ENCODE measurements at regions not wholly inside any gene's neighbourhood (a gene's known extent, or its start where the extent isn't known, plus 50 kb on each side); places are given as distances from the start of the nearest gene placed in this dataset.

DNA sequence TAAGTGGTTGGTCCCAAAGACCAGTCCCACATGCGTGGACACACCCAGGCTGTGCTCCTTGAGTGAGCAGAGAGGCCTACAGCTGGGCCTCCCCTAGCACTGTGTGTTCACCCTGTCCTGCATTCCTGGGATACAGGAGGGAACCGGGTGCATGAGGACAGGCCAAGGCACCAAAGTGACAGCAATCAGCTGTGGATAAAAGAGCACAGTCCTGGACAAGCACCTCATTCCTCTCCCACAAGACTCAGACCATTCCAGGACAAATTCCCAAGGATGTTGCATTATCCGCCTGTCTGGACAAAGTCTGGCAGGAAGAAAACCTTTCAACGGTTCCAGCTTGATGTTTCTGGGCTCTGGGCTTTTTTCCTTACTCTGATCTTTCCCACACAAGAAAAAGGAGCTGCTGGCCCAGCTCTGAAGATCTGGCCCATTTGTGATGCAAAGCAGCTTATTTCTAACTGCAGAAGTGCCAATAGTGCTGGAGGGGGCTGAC is 273.2 kb downstream of the ENC1 start:
- ChIA-PET POLR2A (no interaction called here), CTCF (no interaction called here)
- no peak for DNase-seq (ENCODE audit: low read depth)
- no peaks in the 10 kb centered on the region for H3K36me3 ChIP-seq (ENCODE audit: control insufficient read depth, insufficient read depth, low read length)
- 0 out of 2 replicates have a peak, but pooled peaks cover 3% of the 10 kb centered on the region for H3K27me3 ChIP-seq (ENCODE audit: control insufficient read depth, insufficient read depth, low read length)
- H3K4me3 ChIP-seq (ENCODE audit: low read depth, low read length): no peak overlapping the region
- TF ChIP-seq, protein P1, sequence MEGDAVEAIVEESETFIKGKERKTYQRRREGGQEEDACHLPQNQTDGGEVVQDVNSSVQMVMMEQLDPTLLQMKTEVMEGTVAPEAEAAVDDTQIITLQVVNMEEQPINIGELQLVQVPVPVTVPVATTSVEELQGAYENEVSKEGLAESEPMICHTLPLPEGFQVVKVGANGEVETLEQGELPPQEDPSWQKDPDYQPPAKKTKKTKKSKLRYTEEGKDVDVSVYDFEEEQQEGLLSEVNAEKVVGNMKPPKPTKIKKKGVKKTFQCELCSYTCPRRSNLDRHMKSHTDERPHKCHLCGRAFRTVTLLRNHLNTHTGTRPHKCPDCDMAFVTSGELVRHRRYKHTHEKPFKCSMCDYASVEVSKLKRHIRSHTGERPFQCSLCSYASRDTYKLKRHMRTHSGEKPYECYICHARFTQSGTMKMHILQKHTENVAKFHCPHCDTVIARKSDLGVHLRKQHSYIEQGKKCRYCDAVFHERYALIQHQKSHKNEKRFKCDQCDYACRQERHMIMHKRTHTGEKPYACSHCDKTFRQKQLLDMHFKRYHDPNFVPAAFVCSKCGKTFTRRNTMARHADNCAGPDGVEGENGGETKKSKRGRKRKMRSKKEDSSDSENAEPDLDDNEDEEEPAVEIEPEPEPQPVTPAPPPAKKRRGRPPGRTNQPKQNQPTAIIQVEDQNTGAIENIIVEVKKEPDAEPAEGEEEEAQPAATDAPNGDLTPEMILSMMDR (IDR thresholded peaks at IDR 0.05; ENCODE audit: insufficient read depth, low read depth, low read length): no peak

DNA sequence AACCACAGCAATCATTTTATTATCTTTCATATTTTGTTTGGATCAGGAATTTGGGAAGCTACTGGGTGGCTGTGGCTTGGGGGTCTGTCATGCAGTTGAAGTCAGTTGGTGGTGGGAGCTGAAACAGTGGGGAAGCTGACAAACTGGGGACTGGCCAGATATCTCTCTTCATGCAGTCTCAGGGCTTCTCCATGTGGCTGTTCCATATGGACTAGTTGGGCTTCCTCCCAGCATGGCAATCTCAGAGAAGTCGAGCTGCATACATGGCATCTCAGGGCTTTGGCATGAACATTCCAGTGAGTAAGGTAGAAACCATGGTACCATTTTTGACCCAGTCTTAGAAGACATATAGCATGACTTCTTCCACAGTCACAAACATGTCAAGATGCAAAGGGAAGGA is 274.8 kb downstream of the ENC1 start:
- CTCF ChIA-PET: no interaction called here
- no peak for DNase-seq (ENCODE audit: low read depth)
- H3K27me3 ChIP-seq (ENCODE audit: control insufficient read depth, insufficient read depth, low read length): 0 out of 2 replicates have a peak, but pooled peaks cover 3% of the 10 kb centered on the region
- TF ChIP-seq, protein P1 (IDR thresholded peaks at IDR 0.05; ENCODE audit: insufficient read depth, low read depth, low read length): no peak
- POLR2A ChIA-PET: no interaction called here
- no peak overlapping the region for H3K4me3 ChIP-seq (ENCODE audit: low read depth, low read length)
- H3K36me3 ChIP-seq (ENCODE audit: control insufficient read depth, insufficient read depth, low read length): no peaks in the 10 kb centered on the region

DNA sequence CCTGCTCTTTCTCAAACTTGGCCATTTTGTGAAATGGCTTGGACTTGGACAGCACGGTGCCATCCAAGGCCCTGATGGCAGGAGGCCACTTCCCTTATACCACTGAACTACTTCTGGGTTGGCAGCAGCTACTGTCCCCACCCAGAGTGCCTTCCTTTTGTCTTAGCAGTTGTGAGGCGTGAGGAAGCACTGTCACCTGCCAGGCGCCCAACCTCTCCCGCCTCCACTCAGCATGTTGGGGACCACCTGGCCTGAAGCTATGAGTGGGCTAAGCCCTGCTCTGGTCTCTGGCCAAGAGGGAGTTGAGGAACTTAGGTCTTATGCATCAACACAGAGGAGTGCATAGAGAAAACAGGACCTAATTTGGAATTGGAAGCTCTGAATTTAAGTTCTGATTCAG is 276.0 kb downstream of the ENC1 start:
- ChIA-PET CTCF (interaction anchor here (0.7 to 1.0 kb wide), 3 partner anchors 27 to 276 kb away, joined by 3 read pairs; partner anchors contain the start of gene ENC1), POLR2A (no interaction called here)
- no peaks in the 10 kb centered on the region for H3K36me3 ChIP-seq (ENCODE audit: control insufficient read depth, insufficient read depth, low read length)
- no peak for DNase-seq (ENCODE audit: low read depth)
- TF ChIP-seq, protein P1 (IDR thresholded peaks at IDR 0.05; ENCODE audit: insufficient read depth, low read depth, low read length): no peak
- H3K4me3 ChIP-seq (ENCODE audit: low read depth, low read length): no peak overlapping the region
- 0 out of 2 replicates have a peak, but pooled peaks cover 3% of the 10 kb centered on the region for H3K27me3 ChIP-seq (ENCODE audit: control insufficient read depth, insufficient read depth, low read length)

DNA sequence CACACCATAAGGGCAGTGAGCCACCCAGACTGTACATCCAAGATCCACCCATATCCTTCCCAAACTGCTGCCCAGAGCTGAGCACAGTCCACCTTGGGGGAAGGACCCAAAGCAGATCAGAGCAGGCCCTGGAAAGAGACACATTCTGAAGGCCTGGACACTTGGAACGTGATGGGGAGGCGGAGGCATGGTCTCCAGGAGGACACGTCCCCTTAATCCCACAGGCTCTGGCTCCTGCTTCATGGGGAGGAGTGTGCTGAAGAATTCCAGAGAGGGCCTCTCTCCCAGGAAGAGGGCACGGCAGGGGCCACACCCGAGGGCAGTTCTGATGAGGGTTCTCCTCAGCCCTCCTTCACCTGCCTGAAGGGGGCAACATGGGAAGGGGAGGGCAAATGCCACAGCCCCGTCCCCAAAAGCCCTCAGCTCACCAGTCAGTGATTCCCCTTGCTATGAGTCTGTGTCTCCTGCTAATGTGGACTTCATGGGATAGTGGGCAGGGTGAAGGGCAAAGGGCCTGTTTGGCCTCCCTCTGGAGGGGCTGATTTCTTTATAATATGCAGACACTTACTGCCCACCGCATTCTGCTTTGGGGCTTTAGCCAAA is 276.8 kb downstream of the ENC1 start:
- no peak for DNase-seq (ENCODE audit: low read depth)
- CTCF ChIA-PET: interaction anchor here (0.6 kb wide), 1 partner anchor 83 kb away, joined by 4 read pairs; no protein-coding TSS in a partner anchor
- TF ChIP-seq, protein P1 (IDR thresholded peaks at IDR 0.05; ENCODE audit: insufficient read depth, low read depth, low read length): no peak
- Histone ChIP-seq H3K27me3 (ENCODE audit: control insufficient read depth, insufficient read depth, low read length) (0 out of 2 replicates have a peak, but pooled peaks cover 3% of the 10 kb centered on the region), H3K36me3 (ENCODE audit: control insufficient read depth, insufficient read depth, low read length) (no peaks in the 10 kb centered on the region), H3K4me3 (ENCODE audit: low read depth, low read length) (no peak overlapping the region)
- POLR2A ChIA-PET: no interaction called here

DNA sequence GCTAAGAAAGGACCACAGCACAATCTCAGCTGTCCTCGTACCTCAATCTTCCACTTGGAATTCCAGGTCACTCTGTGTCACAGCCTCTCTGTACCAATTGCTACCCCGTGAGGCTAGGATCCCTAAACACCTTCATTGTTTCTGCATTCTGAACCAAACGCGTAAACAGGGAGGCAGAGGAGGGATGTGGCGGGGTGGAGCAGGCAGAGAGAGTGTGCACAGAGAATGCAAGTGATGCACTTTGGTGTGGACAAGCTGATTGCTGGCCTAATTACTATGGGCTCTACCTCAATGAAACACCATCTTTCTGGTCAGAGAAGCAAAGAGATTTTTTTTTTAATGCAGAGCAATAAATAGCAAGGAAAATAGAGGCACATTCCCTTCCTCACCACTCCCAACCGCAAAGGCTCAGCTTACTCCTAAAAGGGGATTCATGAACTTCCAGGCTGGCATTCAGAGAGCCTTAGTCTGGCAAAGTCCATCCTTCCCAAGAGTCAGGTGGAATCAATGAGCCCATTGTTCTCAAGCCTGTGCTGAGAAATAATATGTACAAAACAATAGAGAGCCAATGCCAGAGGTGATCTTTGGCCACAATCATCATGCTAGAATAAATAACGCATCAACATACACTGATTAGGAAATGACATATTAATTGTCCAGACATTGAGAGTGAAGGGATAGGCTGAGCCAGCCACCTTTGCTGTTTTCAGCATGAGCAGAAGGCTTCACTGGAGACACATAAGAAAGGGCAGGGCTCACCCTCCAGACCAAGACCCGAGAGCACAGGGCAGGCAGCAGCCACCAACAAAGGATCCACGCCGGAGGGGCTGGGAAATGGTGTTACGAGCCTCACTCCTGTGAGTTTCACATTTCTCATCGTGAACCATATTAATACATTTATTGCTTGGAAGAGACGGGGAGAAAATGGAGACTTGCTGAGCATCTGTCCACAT is 278.8 kb downstream of the ENC1 start:
- DNase-seq (ENCODE audit: low read depth): no peak
- Histone ChIP-seq H3K27me3 (ENCODE audit: control insufficient read depth, insufficient read depth, low read length) (0 out of 2 replicates have a peak, but pooled peaks cover 3% of the 10 kb centered on the region), H3K4me3 (ENCODE audit: low read depth, low read length) (no peak overlapping the region), H3K36me3 (ENCODE audit: control insufficient read depth, insufficient read depth, low read length) (no peaks in the 10 kb centered on the region)
- TF ChIP-seq, protein P1 (IDR thresholded peaks at IDR 0.05; ENCODE audit: insufficient read depth, low read depth, low read length): no peak
- CTCF ChIA-PET: no interaction called here
- POLR2A ChIA-PET: no interaction called here

Measured in BJ (cell line).